ENCODE measurements at regions not wholly inside any gene's neighbourhood (a gene's known extent, or its start where the extent isn't known, plus 50 kb on each side); places are given as distances from the start of the nearest gene placed in this dataset.

DNA sequence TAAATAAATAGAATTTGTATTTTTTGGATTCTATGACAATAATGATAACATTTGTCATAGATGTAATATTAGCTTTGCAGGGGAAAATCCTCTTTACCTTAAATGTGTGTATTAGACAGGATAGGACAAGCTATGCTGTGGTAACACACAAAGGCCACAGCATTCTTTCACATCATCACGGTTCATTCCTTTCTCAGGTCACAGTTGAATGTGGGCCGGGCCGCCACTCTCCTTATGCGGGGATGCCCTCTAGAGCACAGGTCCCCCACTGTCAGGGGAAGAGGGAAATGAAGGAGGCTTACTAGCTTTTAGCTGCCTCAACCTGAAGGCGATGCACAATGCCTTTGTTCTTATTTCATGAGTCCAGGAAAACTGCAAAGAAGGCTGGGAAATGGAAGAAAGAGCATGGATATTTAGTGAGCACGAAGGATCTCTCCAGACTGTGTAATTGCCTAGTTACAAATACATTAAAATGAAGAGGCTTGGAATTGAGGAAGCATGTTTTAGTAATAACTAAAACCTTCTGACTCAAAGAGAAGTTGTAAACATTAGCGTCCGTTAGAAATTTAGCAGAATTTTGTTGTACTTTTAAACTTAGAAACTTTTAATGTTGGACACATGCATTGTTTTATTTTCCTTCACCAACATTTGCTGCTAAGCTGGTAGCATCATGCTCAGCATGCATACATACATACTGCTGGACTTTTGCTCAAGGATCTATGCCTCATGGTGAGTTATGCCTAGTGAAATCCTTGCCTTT lies 248.9 kb upstream of the FOXQ1 start:
- H3K36me3 ChIP-seq (ENCODE audit: control insufficient read depth, insufficient read depth, low read length), result no peaks in the 10 kb centered on the region
- no peaks in the 10 kb centered on the region; the same call in none of the 2 replicates for H3K27me3 ChIP-seq (replicated peaks; ENCODE audit: control insufficient read depth, insufficient read depth, low read length)
- no peak overlapping the region for H3K4me3 ChIP-seq (replicated peaks; ENCODE audit: low read depth, low read length)
- TF ChIP-seq CTCF (IDR thresholded peaks at IDR 0.05; ENCODE audit: insufficient read depth, low read length, poor library complexity, severe bottlenecking), result peak; percentile 24
- no peak for DNase-seq (ENCODE audit: extremely low read depth, insufficient read length)

GRCh38 chr6:1059596-1059995 lies 252.3 kb upstream of the FOXQ1 start:
- H3K4me3 ChIP-seq (replicated peaks; ENCODE audit: low read depth, low read length), result no peak overlapping the region
- no peak for TF ChIP-seq CTCF (IDR thresholded peaks at IDR 0.05; ENCODE audit: insufficient read depth, low read length, poor library complexity, severe bottlenecking)
- no peak for DNase-seq (ENCODE audit: extremely low read depth, insufficient read length)
- H3K27me3 ChIP-seq (replicated peaks; ENCODE audit: control insufficient read depth, insufficient read depth, low read length), result no peaks in the 10 kb centered on the region; the same call in none of the 2 replicates
- no peaks in the 10 kb centered on the region for H3K36me3 ChIP-seq (ENCODE audit: control insufficient read depth, insufficient read depth, low read length)

GRCh38 chr6:1057490-1058135 lies 254.3 kb upstream of the FOXQ1 start:
- Histone ChIP-seq H3K36me3 (ENCODE audit: control insufficient read depth, insufficient read depth, low read length) (no peaks in the 10 kb centered on the region), H3K4me3 (replicated peaks; ENCODE audit: low read depth, low read length) (no peak overlapping the region), H3K27me3 (replicated peaks; ENCODE audit: control insufficient read depth, insufficient read depth, low read length) (no peaks in the 10 kb centered on the region; the same call in 1 of the 2 replicates)
- TF ChIP-seq CTCF (IDR thresholded peaks at IDR 0.05; ENCODE audit: insufficient read depth, low read length, poor library complexity, severe bottlenecking), result no peak
- DNase-seq (ENCODE audit: extremely low read depth, insufficient read length), result no peak

- no peak for TF ChIP-seq CTCF (IDR thresholded peaks at IDR 0.05; ENCODE audit: insufficient read depth, low read length, poor library complexity, severe bottlenecking)
- no peak for DNase-seq (ENCODE audit: extremely low read depth, insufficient read length)
- no peaks in the 10 kb centered on the region; the same call in 1 of the 2 replicates for H3K27me3 ChIP-seq (replicated peaks; ENCODE audit: control insufficient read depth, insufficient read depth, low read length)
- no peaks in the 10 kb centered on the region for H3K36me3 ChIP-seq (ENCODE audit: control insufficient read depth, insufficient read depth, low read length)
- H3K4me3 ChIP-seq (replicated peaks; ENCODE audit: low read depth, low read length), result no peak overlapping the region
Observed at GRCh38 chr6:1055015-1055921, 256.6 kb upstream of the FOXQ1 start.

- no peak for DNase-seq (ENCODE audit: extremely low read depth, insufficient read length)
- Histone ChIP-seq H3K27me3 (replicated peaks; ENCODE audit: control insufficient read depth, insufficient read depth, low read length) (no peaks in the 10 kb centered on the region; the same call in none of the 2 replicates), H3K36me3 (ENCODE audit: control insufficient read depth, insufficient read depth, low read length) (no peaks in the 10 kb centered on the region), H3K4me3 (replicated peaks; ENCODE audit: low read depth, low read length) (no peak overlapping the region)
- TF ChIP-seq CTCF (IDR thresholded peaks at IDR 0.05; ENCODE audit: insufficient read depth, low read length, poor library complexity, severe bottlenecking), result no peak
Observed at GRCh38 chr6:1054653-1055014, 257.3 kb upstream of the FOXQ1 start.
